ENCODE measurements at regions not wholly inside any gene's neighbourhood (a gene's known extent, or its start where the extent isn't known, plus 50 kb on each side); places are given as distances from the start of the nearest gene placed in this dataset.

DNA sequence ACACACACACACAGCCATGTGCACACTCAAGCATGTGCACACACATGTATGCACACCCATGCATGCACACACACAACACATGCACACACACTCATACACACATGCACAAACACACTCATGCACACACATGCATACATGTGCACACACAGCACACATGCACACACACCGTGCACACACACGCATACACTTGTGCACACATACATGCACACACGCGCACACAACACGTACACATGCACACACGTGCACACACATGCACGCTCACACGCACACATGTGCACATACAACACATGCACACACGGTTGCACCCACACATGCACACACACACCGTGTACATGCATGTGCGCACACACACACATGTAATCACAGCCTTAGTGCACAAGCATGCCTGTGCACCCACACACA lies 230.4 kb upstream of the GSE1 start:
- Histone ChIP-seq H3K4me3 (ENCODE audit: low read length) (no peak overlapping the region), H3K9ac (ENCODE audit: low read length) (no peak overlapping the region), H3F3A (ENCODE audit: insufficient read depth, low read length, poor library complexity, severe bottlenecking) (no peaks in the 10 kb centered on the region), H2AFZ (ENCODE audit: low read depth, low read length) (no peak overlapping the region), H3K79me2 (replicated peaks; ENCODE audit: insufficient read depth, low read length) (no peaks in the 10 kb centered on the region), H3K9me3 (ENCODE audit: low read length) (no peaks in the 10 kb centered on the region), H3K9me2 (ENCODE audit: insufficient read depth, low read length) (no peaks in the 10 kb centered on the region), H3K4me2 (ENCODE audit: low read length) (no peak overlapping the region), H3K27ac (ENCODE audit: low read length) (no peak overlapping the region), H3K27me3 (ENCODE audit: insufficient read depth, low read depth, low read length) (no peaks in the 10 kb centered on the region), H4K20me1 (ENCODE audit: insufficient read depth) (no peaks in the 10 kb centered on the region), H3K36me3 (ENCODE audit: insufficient read depth, low read length) (no peaks in the 10 kb centered on the region)
- TF ChIP-seq RAD21 (conservative IDR thresholded peaks at IDR 0.05) (no peak), POLR2AphosphoS5 (IDR thresholded peaks at IDR 0.05) (peak; percentile 13)

DNA sequence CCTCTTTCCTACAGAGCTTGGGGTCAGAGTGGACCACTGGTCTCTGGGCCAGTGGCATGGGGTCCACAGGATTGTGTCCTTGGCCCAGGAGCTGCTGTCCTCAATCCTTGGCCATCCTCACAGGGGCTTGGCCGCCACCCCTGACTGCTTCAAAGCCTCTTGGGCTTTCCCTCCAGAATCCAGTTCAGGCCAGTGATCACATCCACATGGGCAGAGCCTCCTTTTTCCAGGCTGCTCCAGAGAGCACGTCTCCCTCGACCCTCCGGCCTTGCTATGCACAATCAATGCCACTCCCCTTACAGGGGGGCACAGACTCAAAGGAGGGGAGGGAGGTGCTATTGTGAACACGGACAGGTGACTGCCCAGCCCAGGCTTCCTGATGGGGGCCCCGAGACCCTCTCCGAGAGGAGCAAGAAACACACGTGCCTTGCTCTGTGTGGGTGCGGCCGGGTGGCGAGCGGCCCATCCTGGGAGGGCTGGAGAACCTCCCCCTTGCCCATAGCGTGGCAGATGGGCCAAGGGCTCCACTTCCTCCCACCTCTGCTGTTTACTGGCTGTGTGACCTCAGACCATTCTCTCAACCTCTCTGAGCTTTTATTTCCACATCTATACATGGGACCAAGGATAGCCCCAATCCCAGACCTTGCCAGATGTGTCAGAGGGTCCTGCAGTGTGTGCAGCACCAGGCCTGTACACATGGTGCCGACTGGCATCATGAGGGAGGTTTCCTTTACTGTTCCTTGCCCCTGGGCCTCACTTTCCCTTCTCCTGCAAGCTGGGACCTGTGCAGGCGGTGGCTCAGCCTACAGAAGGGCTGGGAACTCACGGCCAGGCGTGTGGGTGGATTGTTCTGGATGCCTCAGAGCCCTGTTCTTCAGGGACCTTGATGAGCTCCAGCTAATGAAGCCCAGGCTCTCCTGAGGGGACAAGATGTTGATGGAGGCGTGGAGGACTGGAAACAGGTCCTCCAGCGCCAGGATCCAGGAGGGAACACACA lies 229.0 kb upstream of the GSE1 start:
- Histone ChIP-seq H3F3A (ENCODE audit: insufficient read depth, low read length, poor library complexity, severe bottlenecking) (no peaks in the 10 kb centered on the region), H3K27ac (ENCODE audit: low read length) (no peak overlapping the region)

More for the DNA sequence above, 229.0 kb upstream of the GSE1 start:
- Histone ChIP-seq H4K20me1 (ENCODE audit: insufficient read depth) (no peaks in the 10 kb centered on the region), H3K9me3 (ENCODE audit: low read length) (no peaks in the 10 kb centered on the region), H2AFZ (ENCODE audit: low read depth, low read length) (no peak overlapping the region), H3K79me2 (replicated peaks; ENCODE audit: insufficient read depth, low read length) (no peaks in the 10 kb centered on the region), H3K27me3 (ENCODE audit: insufficient read depth, low read depth, low read length) (no peaks in the 10 kb centered on the region), H3K36me3 (ENCODE audit: insufficient read depth, low read length) (no peaks in the 10 kb centered on the region), H3K4me2 (ENCODE audit: low read length) (no peak overlapping the region), H3K4me3 (ENCODE audit: low read length) (no peak overlapping the region), H3K9me2 (ENCODE audit: insufficient read depth, low read length) (no peaks in the 10 kb centered on the region), H3K9ac (ENCODE audit: low read length) (no peak overlapping the region)
- TF ChIP-seq CTCF (IDR thresholded peaks at IDR 0.05; ENCODE audit: poor library complexity, severe bottlenecking) (no peak), SMC3 (conservative IDR thresholded peaks at IDR 0.05; ENCODE audit: poor library complexity) (no peak), MXI1 (conservative IDR thresholded peaks at IDR 0.05; ENCODE audit: poor library complexity, severe bottlenecking) (no peak), EZH2 (IDR thresholded peaks at IDR 0.05; ENCODE audit: borderline replicate concordance, insufficient read depth, low read length, poor library complexity, severe bottlenecking) (no peak), EP300 (conservative IDR thresholded peaks at IDR 0.05; ENCODE audit: poor library complexity, severe bottlenecking) (no peak), TAF1 (IDR thresholded peaks at IDR 0.05; ENCODE audit: low read depth) (no peak), POLR2AphosphoS5 (IDR thresholded peaks at IDR 0.05) (no peak), RAD21 (conservative IDR thresholded peaks at IDR 0.05) (no peak)
- TF ChIP-seq, protein P1, sequence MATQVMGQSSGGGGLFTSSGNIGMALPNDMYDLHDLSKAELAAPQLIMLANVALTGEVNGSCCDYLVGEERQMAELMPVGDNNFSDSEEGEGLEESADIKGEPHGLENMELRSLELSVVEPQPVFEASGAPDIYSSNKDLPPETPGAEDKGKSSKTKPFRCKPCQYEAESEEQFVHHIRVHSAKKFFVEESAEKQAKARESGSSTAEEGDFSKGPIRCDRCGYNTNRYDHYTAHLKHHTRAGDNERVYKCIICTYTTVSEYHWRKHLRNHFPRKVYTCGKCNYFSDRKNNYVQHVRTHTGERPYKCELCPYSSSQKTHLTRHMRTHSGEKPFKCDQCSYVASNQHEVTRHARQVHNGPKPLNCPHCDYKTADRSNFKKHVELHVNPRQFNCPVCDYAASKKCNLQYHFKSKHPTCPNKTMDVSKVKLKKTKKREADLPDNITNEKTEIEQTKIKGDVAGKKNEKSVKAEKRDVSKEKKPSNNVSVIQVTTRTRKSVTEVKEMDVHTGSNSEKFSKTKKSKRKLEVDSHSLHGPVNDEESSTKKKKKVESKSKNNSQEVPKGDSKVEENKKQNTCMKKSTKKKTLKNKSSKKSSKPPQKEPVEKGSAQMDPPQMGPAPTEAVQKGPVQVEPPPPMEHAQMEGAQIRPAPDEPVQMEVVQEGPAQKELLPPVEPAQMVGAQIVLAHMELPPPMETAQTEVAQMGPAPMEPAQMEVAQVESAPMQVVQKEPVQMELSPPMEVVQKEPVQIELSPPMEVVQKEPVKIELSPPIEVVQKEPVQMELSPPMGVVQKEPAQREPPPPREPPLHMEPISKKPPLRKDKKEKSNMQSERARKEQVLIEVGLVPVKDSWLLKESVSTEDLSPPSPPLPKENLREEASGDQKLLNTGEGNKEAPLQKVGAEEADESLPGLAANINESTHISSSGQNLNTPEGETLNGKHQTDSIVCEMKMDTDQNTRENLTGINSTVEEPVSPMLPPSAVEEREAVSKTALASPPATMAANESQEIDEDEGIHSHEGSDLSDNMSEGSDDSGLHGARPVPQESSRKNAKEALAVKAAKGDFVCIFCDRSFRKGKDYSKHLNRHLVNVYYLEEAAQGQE (IDR thresholded peaks at IDR 0.05; ENCODE audit: borderline replicate concordance) = no peak
